GM12891 (cell line): ENCODE measurements at regions not wholly inside any gene's neighbourhood (a gene's known extent, or its start where the extent isn't known, plus 50 kb on each side); places are given as distances from the start of the nearest gene placed in this dataset.

ENCODE experiments used
- POLR2A ChIP-seq: IDR thresholded peaks from 2 replicates; pipeline ENCODE4 v1.6.1; 2011; ENCODE audit warnings: low read depth, low read length, control low read depth
- POLR2AphosphoS5 ChIP-seq: IDR thresholded peaks from 2 replicates; pipeline ENCODE4 v1.6.1; 2011; ENCODE audit warnings: low read depth, low read length, control low read depth
- POU2F2 ChIP-seq: IDR thresholded peaks from 2 replicates; pipeline ENCODE4 v1.6.1; 2011; ENCODE audit warnings: low read depth, mild to moderate bottlenecking, control low read depth, low read length, moderate library complexity
- SPI1 ChIP-seq: IDR thresholded peaks from 2 replicates; pipeline ENCODE4 v1.6.1; 2011; ENCODE audit warnings: low read depth, low read length, control low read depth
- TAF1 ChIP-seq: IDR thresholded peaks from 2 replicates; pipeline ENCODE4 v1.6.1; 2011; ENCODE audit warnings: low read depth, low read length, control low read depth

DNA sequence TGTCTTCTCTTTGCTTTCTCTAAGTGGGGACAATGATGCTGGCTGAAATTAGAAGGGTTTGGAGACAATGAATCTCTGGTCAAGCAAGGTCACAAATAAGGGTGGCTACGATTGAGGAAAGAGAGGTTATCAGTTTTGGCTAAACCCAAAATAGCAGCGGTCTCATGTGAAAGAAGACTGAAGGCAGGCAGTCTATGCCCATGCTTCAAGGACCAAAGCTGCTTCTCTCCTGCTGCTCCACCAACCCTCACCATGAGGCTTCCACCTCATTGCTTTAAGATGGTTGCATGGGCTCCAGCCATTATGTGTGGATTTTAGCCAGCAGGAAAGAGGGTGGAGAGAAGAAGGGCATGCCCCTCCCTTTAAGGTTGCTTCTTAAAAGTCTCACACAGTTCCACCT lies 114.1 kb upstream of the TRIM2 start:
- TF ChIP-seq POLR2AphosphoS5 = no peak
- TF ChIP-seq POLR2A = no peak
- no peak for TF ChIP-seq TAF1
- no peak for TF ChIP-seq POU2F2
- no peak for TF ChIP-seq SPI1
